HCT116 (cell line): ENCODE measurements at regions not wholly inside any gene's neighbourhood (a gene's known extent, or its start where the extent isn't known, plus 50 kb on each side); places are given as distances from the start of the nearest gene placed in this dataset.

ENCODE experiments used
- ATAC-seq: fragments of 200-7000 bp; cut with Tn5 transposase; 2 replicates; pipeline ENCODE4 v1.9.1; 2020; ENCODE audit warnings: mild to moderate bottlenecking, moderate library complexity
- BruUV-seq: library from RNA; stranded (reverse); fragments of 400-500 nt; replicated peaks from 2 replicates; lab custom pipeline; 2021; lab: Mats Ljungman, UMichigan
- CTCF ChIA-PET: fragments of 300-600 bp; sonication (Branson Sonifier 250); formaldehyde crosslinking; loops from one replicate; lab custom pipeline; 2021; ENCODE audit warnings: antibody characterized with exemption; lab: Charles Lee
- POLR2A ChIA-PET: fragments of 300-600, 350-600 bp; sonication (Branson Sonifier 250); formaldehyde crosslinking; loops from one replicate; lab custom pipeline; 2021; ENCODE audit warnings: antibody characterized with exemption; lab: Charles Lee
- RAD21 ChIA-PET, 2 experiments: fragments of 300-600 bp; sonication (Branson Sonifier 250); formaldehyde crosslinking; loops; one replicate each; lab custom pipeline; 2023; ENCODE audit warnings: low total read pairs in 2 of 2; ENCODE audit not compliant: uncharacterized antibody in 2 of 2, unreplicated experiment in 2 of 2, low non-redundant PET in 1 of 2; lab: Charles Lee
- DNase-seq: peaks from one replicate; pipeline ENCODE4 v3.0.0-alpha.2; 2010; ENCODE audit warnings: low read depth, low spot score
- H2AFZ ChIP-seq: fragments of 200-600 bp; shearing (Covaris generic), sonication (generic); 2 replicates; pipeline ENCODE4 v1.6.1; 2017; ENCODE audit warnings: low read depth, mixed run types, mixed read lengths, antibody characterized with exemption, low read length; ENCODE audit not compliant: poor library complexity, severe bottlenecking
- H3K27ac ChIP-seq: 2 replicates; pipeline ENCODE4 v1.5.1; 2012; ENCODE audit warnings: low read depth, low read length
- H3K27me3 ChIP-seq: fragments of 200-600 bp; sonication (generic); 2 replicates; pipeline ENCODE4 v1.6.1; 2016; ENCODE audit warnings: mixed run types, low read length, mixed read lengths; ENCODE audit not compliant: insufficient read depth
- H3K36me3 ChIP-seq, 2 experiments: fragments of 200-500 bp in 1 of 2; fragments of 200-600 bp in 1 of 2; sonication (Bioruptor generic) in 1 of 2; sonication (generic) in 1 of 2; 2 replicates each; pipeline versions ENCODE4 v1.5.1 to v1.6.1; 2014 to 2016; ENCODE audit warnings: low read length in 2 of 2, inconsistent platforms in 1 of 2, mixed read lengths in 1 of 2, mixed run types in 1 of 2; ENCODE audit not compliant: insufficient read depth in 2 of 2, control insufficient read depth in 1 of 2
- H3K4me1 ChIP-seq, 2 experiments: fragments of 200-600 bp in 1 of 2; sonication (generic) in 1 of 2; 2 replicates each; pipeline versions ENCODE4 v1.5.1 to v1.6.1; 2012 to 2017; ENCODE audit warnings: low read length in 2 of 2, inconsistent platforms in 1 of 2, mild to moderate bottlenecking in 1 of 2, mixed read lengths in 1 of 2, mixed run types in 1 of 2, moderate library complexity in 1 of 2; ENCODE audit not compliant: insufficient read depth in 2 of 2, control insufficient read depth in 1 of 2
- H3K4me2 ChIP-seq: fragments of 200-600 bp; sonication (generic); 2 replicates; pipeline ENCODE4 v1.6.1; 2017; ENCODE audit warnings: mixed run types, low read length, mixed read lengths
- H3K4me3 ChIP-seq, 2 experiments: fragments of 200-600 bp in 1 of 2; sonication (generic) in 1 of 2; replicated peaks in 1 of 2; 2 replicates each; pipeline ENCODE4 v1.5.1; 2011 to 2016; ENCODE audit warnings: low read length in 2 of 2, control low read depth in 1 of 2, low read depth in 1 of 2, mild to moderate bottlenecking in 1 of 2, mixed read lengths in 1 of 2, mixed run types in 1 of 2
- H3K79me2 ChIP-seq: fragments of 200-600 bp; sonication (generic); 2 replicates; pipeline ENCODE4 v1.6.1; 2017; ENCODE audit warnings: mild to moderate bottlenecking, mixed run types, low read length, moderate library complexity, mixed read lengths; ENCODE audit not compliant: insufficient read depth
- H3K9ac ChIP-seq: fragments of 200-600 bp; sonication (generic); 2 replicates; pipeline ENCODE4 v1.6.1; 2016; ENCODE audit warnings: low read length, mixed read lengths
- H3K9me2 ChIP-seq: fragments of 200-600 bp; sonication (generic), shearing (Covaris generic); 2 replicates; pipeline ENCODE4 v1.6.1; 2017; ENCODE audit warnings: mixed run types, mild to moderate bottlenecking, moderate library complexity; ENCODE audit not compliant: insufficient read depth
- H3K9me3 ChIP-seq, 2 experiments: fragments of 200-500 bp in 1 of 2; fragments of 200-600 bp in 1 of 2; sonication (Bioruptor generic) in 1 of 2; sonication (generic) in 1 of 2; 2 replicates each; pipeline ENCODE4 v1.6.1; 2014 to 2017; ENCODE audit warnings: low read length in 2 of 2, mixed read lengths in 2 of 2, inconsistent platforms in 1 of 2, low read depth in 1 of 2, mild to moderate bottlenecking in 1 of 2, mixed run types in 1 of 2, moderate library complexity in 1 of 2; ENCODE audit not compliant: control insufficient read depth in 1 of 2, insufficient read depth in 1 of 2
- H4K20me1 ChIP-seq: fragments of 200-600 bp; sonication (generic), shearing (Covaris generic); 2 replicates; pipeline ENCODE4 v1.6.1; 2017; ENCODE audit warnings: mixed run types, mild to moderate bottlenecking, moderate library complexity; ENCODE audit not compliant: insufficient read depth
- ATF3 ChIP-seq: IDR thresholded peaks from 2 replicates; pipeline ENCODE4 v1.6.1; 2012
- CBX3 ChIP-seq: IDR thresholded peaks from 2 replicates; pipeline ENCODE4 v1.6.1; 2012; ENCODE audit warnings: low read depth
- CEBPB ChIP-seq: IDR thresholded peaks from 2 replicates; pipeline ENCODE4 v1.6.1; 2012; ENCODE audit warnings: low read depth
- JUND ChIP-seq: IDR thresholded peaks from 2 replicates; pipeline ENCODE4 v1.6.1; 2012
- POLR2A ChIP-seq: IDR thresholded peaks from 2 replicates; pipeline ENCODE4 v1.7.0; 2011; ENCODE audit warnings: borderline replicate concordance; ENCODE audit not compliant: insufficient read depth, insufficient read length; ENCODE audit errors: extremely low read depth
- POLR2AphosphoS5 ChIP-seq: IDR thresholded peaks from 2 replicates; pipeline ENCODE4 v1.6.1; 2011; ENCODE audit warnings: mild to moderate bottlenecking, low read depth, low read length, moderate library complexity
- YY1 ChIP-seq: IDR thresholded peaks from 2 replicates; pipeline ENCODE4 v1.6.1; 2011; ENCODE audit warnings: low read length, low read depth, moderate library complexity, mild to moderate bottlenecking; ENCODE audit not compliant: insufficient replicate concordance; ENCODE audit errors: extremely low read depth
- ZNF274 ChIP-seq: fragments of 200-500 bp; sonication (Bioruptor generic); IDR thresholded peaks from 2 replicates; pipeline ENCODE4 v1.6.1; 2014; ENCODE audit warnings: mild to moderate bottlenecking, low read depth, low read length, inconsistent platforms
- intact Hi-C: fragments of 100-400 bp; cut with micrococcal nuclease; formaldehyde crosslinking; loops from 2 replicates; pipeline ENCODE4 v1.10.0; 2022
- TF ChIP-seq, protein P1 (sequence below), 3 experiments: fragments of 200-600 bp in 1 of 3; sonication (generic) in 1 of 3; IDR thresholded peaks in 2 of 3; conservative IDR thresholded peaks in 1 of 3; 2 replicates each; pipeline ENCODE4 v1.5.1; 2012 to 2017; ENCODE audit warnings: low read depth in 2 of 3, low read length in 2 of 3, antibody characterized with exemption in 1 of 3, borderline replicate concordance in 1 of 3, control low read depth in 1 of 3, mild to moderate bottlenecking in 1 of 3, mixed read lengths in 1 of 3, mixed run types in 1 of 3, moderate library complexity in 1 of 3; ENCODE audit not compliant: insufficient read depth in 1 of 3
- TF ChIP-seq, protein P2 (sequence below): IDR thresholded peaks from 2 replicates; pipeline ENCODE4 v1.6.1; 2012; ENCODE audit warnings: low read depth

GRCh38 chr16:85297881-85298280, 185.6 kb upstream of the CIBAR2 start (continued):
- TF ChIP-seq POLR2A (no peak), CEBPB (no peak), JUND (no peak), ZNF274 (no peak)
- TF ChIP-seq, protein P1, sequence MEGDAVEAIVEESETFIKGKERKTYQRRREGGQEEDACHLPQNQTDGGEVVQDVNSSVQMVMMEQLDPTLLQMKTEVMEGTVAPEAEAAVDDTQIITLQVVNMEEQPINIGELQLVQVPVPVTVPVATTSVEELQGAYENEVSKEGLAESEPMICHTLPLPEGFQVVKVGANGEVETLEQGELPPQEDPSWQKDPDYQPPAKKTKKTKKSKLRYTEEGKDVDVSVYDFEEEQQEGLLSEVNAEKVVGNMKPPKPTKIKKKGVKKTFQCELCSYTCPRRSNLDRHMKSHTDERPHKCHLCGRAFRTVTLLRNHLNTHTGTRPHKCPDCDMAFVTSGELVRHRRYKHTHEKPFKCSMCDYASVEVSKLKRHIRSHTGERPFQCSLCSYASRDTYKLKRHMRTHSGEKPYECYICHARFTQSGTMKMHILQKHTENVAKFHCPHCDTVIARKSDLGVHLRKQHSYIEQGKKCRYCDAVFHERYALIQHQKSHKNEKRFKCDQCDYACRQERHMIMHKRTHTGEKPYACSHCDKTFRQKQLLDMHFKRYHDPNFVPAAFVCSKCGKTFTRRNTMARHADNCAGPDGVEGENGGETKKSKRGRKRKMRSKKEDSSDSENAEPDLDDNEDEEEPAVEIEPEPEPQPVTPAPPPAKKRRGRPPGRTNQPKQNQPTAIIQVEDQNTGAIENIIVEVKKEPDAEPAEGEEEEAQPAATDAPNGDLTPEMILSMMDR (IDR thresholded peaks at IDR 0.05 in 2 of 3, conservative IDR thresholded peaks at IDR 0.05 in 1 of 3; ENCODE audit: borderline replicate concordance in 1 of 3, insufficient read depth in 1 of 3, low read depth in 2 of 3, low read length in 2 of 3) = no peak
- TF ChIP-seq, protein P2, sequence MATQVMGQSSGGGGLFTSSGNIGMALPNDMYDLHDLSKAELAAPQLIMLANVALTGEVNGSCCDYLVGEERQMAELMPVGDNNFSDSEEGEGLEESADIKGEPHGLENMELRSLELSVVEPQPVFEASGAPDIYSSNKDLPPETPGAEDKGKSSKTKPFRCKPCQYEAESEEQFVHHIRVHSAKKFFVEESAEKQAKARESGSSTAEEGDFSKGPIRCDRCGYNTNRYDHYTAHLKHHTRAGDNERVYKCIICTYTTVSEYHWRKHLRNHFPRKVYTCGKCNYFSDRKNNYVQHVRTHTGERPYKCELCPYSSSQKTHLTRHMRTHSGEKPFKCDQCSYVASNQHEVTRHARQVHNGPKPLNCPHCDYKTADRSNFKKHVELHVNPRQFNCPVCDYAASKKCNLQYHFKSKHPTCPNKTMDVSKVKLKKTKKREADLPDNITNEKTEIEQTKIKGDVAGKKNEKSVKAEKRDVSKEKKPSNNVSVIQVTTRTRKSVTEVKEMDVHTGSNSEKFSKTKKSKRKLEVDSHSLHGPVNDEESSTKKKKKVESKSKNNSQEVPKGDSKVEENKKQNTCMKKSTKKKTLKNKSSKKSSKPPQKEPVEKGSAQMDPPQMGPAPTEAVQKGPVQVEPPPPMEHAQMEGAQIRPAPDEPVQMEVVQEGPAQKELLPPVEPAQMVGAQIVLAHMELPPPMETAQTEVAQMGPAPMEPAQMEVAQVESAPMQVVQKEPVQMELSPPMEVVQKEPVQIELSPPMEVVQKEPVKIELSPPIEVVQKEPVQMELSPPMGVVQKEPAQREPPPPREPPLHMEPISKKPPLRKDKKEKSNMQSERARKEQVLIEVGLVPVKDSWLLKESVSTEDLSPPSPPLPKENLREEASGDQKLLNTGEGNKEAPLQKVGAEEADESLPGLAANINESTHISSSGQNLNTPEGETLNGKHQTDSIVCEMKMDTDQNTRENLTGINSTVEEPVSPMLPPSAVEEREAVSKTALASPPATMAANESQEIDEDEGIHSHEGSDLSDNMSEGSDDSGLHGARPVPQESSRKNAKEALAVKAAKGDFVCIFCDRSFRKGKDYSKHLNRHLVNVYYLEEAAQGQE = no peak

- Histone ChIP-seq H2AFZ (no peak overlapping the region), H3K27ac (no peak overlapping the region), H3K4me1 (peaks cover 36 to 51% of the 10 kb centered on the region in 2 experiments), H3K4me3 (no peak overlapping the region), H3K79me2 (no peaks in the 10 kb centered on the region), H3K4me2 (no peak overlapping the region), H3K36me3 (no peaks in the 10 kb centered on the region), H3K9me2 (no peaks in the 10 kb centered on the region), H4K20me1 (no peaks in the 10 kb centered on the region; the same call in 1 of the 2 replicates), H3K9me3 (no peaks in the 10 kb centered on the region)
- intact Hi-C loops = loop anchor here (5.0 kb wide), 1 partner anchor 97 kb away; no protein-coding TSS in a partner anchor
- RAD21 ChIA-PET = no interaction called here
- DNase-seq = no peak
- no TSS peak for BruUV-seq
- TF ChIP-seq, protein P2 = no peak
- TF ChIP-seq POLR2AphosphoS5 (no peak), YY1 (no peak), CBX3 (no peak), POLR2A (no peak), ATF3 (no peak)
- TF ChIP-seq, protein P1 (IDR thresholded peaks at IDR 0.05 in 2 of 3, conservative IDR thresholded peaks at IDR 0.05 in 1 of 3; ENCODE audit: borderline replicate concordance in 1 of 3, insufficient read depth in 1 of 3, low read depth in 2 of 3, low read length in 2 of 3) = no peak
- TF ChIP-seq, all 23 proteins: peak for 0
- ChIA-PET CTCF (no interaction called here), POLR2A (no interaction called here)
- Histone ChIP-seq H3K9ac (no peak overlapping the region), H3K27me3 (no peaks in the 10 kb centered on the region)
- no peak for ATAC-seq
These were observed 188.2 kb upstream of the CIBAR2 start for GRCh38 chr16:85300406-85300968.
